ENCODE measurements at regions not wholly inside any gene's neighbourhood (a gene's known extent, or its start where the extent isn't known, plus 50 kb on each side); places are given as distances from the start of the nearest gene placed in this dataset.

DNA sequence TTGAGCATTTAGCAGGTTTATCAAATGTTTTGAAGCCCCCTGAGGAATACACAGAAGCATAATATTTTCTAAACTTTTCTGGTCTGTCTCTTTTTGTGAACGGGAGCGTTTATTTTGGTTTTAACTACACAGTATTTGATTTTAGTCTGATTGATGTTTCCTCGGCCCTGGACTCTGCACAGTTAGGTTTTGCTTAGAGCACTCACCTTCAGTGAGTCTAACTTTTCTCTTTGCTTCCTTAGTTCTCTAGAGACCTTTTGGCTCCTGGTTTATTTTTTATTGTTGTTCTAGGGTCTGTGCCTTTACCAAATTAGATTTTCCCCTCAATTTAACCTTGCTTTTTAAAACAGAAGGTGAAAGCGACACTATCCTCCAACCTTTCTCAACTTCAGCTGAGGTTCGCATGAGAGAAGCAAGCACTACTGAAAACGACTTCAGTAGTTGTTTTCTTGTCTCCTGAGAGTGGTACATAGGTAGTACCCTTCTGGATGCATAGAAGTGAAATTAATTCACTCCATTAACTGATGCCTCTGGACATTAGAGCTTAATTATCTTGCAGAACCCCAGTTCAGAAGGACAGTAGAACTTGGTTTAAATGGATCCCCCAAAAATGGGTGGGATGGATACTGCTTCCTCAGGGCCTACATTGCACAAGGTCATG, 166.7 kb upstream of the ELL2 start:
- no peaks in the 10 kb centered on the region for H3K36me3 Mint-ChIP-seq (ENCODE audit: low read depth)
- H3K4me1 Mint-ChIP-seq = no peaks in the 10 kb centered on the region
- H3K4me3 Mint-ChIP-seq = no peak overlapping the region
- no peak overlapping the region for H3K27ac Mint-ChIP-seq
- no peak for ATAC-seq (replicated peaks)
- H3K9me3 Mint-ChIP-seq = no peaks in the 10 kb centered on the region
- H3K27me3 Mint-ChIP-seq = peaks cover 12% of the 10 kb centered on the region

DNA sequence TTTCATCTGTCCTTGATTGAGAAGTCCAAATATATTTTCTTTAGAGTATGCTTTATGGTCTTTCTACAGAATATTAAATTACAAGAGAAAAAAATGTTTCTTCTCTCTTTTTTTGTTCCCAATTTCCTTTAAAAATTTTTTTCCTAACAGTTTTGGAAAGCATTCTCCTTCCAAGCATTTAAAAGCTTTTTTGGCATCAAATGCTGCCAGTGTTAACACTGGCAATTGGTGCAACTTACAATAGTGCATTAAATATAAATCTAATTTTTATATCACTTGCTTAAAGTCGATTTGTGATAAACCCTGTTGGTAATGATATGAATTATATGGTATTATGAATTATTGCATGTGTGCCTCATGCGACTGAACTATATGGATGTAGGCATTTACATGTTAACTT, 165.9 kb upstream of the ELL2 start:
- peaks cover 12% of the 10 kb centered on the region for H3K27me3 Mint-ChIP-seq

DNA sequence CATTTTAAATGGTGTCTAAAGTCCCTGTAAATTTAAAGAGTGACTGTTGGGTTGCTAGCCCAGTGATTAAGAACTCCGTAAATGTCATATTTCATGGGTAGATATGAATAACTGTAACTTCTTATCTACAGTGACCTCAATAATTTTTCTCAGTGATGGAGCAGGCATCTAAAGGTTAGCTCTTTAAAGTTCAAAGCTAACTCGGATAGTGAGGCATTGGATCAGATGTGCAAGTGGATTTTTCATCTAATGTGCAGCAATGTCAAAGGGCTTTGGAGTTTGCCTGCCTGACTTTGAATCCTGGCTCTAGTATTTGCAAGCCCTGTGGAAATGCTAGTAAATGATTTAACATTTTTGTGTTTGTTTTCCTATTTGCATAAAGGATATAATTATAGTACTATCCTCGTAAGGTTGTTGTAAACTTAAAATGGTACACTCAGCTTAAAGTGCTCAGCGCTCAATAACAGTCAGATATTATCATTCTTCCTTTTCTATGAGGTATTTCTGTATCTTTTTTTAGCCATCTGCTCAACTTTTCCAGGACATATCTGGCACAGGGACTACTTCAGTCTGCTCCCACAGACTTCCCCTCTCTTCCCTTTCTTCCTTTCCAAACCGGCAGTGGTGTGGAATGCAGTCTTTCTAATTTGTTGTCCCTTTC, 163.7 kb upstream of the ELL2 start:
- no peak overlapping the region for H3K4me3 Mint-ChIP-seq
- H3K27me3 Mint-ChIP-seq = peaks cover 12% of the 10 kb centered on the region
- no peaks in the 10 kb centered on the region for H3K36me3 Mint-ChIP-seq (ENCODE audit: low read depth)
- H3K4me1 Mint-ChIP-seq = no peaks in the 10 kb centered on the region
- ATAC-seq (replicated peaks) = no peak
- no peaks in the 10 kb centered on the region for H3K9me3 Mint-ChIP-seq
- no peak overlapping the region for H3K27ac Mint-ChIP-seq

More for the DNA sequence above, 165.9 kb upstream of the ELL2 start:
- H3K4me3 Mint-ChIP-seq = no peak overlapping the region
- H3K4me1 Mint-ChIP-seq = no peaks in the 10 kb centered on the region
- no peak for ATAC-seq (replicated peaks)
- no peaks in the 10 kb centered on the region for H3K9me3 Mint-ChIP-seq
- H3K27ac Mint-ChIP-seq = no peak overlapping the region
- no peaks in the 10 kb centered on the region for H3K36me3 Mint-ChIP-seq (ENCODE audit: low read depth)

DNA sequence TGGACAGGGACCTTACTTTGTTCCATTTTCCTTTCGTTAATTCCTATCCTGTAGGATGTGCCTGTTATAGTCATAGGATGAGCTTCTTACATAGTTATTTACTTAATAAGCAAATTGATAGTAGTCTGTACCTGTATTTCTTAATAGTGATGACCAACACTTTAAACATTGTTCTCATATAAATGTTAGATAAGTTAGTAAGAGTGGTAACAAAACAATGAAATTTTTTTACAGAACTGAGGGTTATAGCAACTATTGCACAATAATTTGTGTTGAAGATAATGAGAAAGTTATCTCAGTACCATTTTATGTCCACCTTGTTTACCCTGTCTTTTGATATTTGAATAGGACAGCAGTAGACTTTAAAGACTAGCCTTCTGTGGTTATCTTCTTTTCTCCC, 162.9 kb upstream of the ELL2 start:
- no peaks in the 10 kb centered on the region for H3K36me3 Mint-ChIP-seq (ENCODE audit: low read depth)
- no peak for ATAC-seq (replicated peaks)
- no peaks in the 10 kb centered on the region for H3K4me1 Mint-ChIP-seq
- H3K9me3 Mint-ChIP-seq = no peaks in the 10 kb centered on the region
- no peak overlapping the region for H3K4me3 Mint-ChIP-seq
- peaks cover 15% of the 10 kb centered on the region for H3K27me3 Mint-ChIP-seq
- H3K27ac Mint-ChIP-seq = no peak overlapping the region

DNA sequence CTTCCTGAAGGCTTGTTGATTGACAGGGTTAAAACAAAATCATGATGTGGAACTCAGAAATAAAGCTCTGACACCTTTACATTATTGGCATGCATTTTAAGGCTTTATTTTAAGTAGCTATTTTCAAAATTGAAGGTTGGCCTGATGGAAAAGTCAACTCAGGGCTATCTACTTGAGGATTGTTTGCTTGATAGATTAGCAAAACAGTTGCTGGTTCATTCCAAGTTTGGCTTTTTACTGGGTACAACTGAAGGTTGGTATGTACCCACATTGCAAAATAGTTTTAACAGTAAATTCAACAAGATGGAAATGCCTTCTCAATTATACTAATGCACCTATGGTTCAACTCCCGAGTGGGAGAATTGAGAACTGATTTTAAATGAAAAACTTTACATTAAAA, 161.8 kb upstream of the ELL2 start:
- Mint-ChIP-seq H3K27ac (no peak overlapping the region), H3K36me3 (ENCODE audit: low read depth) (no peaks in the 10 kb centered on the region)

DNA sequence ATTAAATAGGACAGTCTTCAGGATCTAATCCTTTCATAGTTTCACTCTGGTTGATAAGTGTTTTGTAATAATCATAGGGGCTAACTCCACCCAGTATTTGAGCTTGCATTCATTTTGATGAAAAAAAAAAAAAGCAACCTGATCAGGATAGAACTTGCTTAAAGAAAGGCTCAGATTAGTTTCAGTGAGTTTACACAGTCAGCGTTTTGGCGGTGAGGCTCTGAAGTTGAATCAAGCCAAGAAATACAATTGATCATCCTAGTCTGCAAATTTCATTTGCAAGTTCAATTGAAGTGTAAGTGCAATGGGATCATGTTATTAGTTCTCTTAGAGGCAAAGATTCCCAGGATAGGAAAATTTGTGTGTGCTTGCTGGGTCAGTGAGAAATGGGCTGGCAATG, 159.7 kb upstream of the ELL2 start:
- Mint-ChIP-seq H3K9me3 (no peaks in the 10 kb centered on the region), H3K27ac (no peak overlapping the region), H3K4me3 (no peak overlapping the region), H3K36me3 (ENCODE audit: low read depth) (no peaks in the 10 kb centered on the region), H3K4me1 (no peaks in the 10 kb centered on the region), H3K27me3 (peaks cover 17% of the 10 kb centered on the region)
- ATAC-seq (replicated peaks) = no peak

More for the DNA sequence above, 161.8 kb upstream of the ELL2 start:
- no peak overlapping the region for H3K4me3 Mint-ChIP-seq
- H3K9me3 Mint-ChIP-seq = no peaks in the 10 kb centered on the region
- H3K4me1 Mint-ChIP-seq = no peaks in the 10 kb centered on the region
- no peak for ATAC-seq (replicated peaks)
- H3K27me3 Mint-ChIP-seq = peaks cover 21% of the 10 kb centered on the region

DNA sequence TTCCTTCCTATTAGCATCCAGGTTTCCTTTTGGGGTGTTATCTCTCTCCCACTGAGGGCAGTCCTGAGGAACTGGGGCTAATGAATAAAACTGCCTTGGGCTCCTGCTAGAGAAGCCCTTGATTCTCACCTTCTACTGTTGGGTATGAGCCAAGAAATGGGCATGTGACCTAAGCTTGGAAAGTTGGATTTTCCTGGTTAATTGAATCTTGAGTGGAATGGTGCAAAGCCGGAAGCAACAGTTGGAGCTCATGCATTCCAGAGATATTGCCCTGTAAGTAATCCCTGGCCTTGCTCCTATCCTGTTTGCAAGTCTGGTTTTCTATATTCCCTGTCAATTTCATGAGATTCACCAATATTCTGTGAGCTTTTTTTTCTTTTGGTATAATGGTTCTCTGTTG, 158.5 kb upstream of the ELL2 start:
- no peaks in the 10 kb centered on the region for H3K36me3 Mint-ChIP-seq (ENCODE audit: low read depth)
- no peak overlapping the region for H3K4me3 Mint-ChIP-seq
- no peak for ATAC-seq (replicated peaks)
- H3K27ac Mint-ChIP-seq = no peak overlapping the region
- peaks cover 13% of the 10 kb centered on the region for H3K27me3 Mint-ChIP-seq
- no peaks in the 10 kb centered on the region for H3K9me3 Mint-ChIP-seq
- H3K4me1 Mint-ChIP-seq = peaks cover 6% of the 10 kb centered on the region

DNA sequence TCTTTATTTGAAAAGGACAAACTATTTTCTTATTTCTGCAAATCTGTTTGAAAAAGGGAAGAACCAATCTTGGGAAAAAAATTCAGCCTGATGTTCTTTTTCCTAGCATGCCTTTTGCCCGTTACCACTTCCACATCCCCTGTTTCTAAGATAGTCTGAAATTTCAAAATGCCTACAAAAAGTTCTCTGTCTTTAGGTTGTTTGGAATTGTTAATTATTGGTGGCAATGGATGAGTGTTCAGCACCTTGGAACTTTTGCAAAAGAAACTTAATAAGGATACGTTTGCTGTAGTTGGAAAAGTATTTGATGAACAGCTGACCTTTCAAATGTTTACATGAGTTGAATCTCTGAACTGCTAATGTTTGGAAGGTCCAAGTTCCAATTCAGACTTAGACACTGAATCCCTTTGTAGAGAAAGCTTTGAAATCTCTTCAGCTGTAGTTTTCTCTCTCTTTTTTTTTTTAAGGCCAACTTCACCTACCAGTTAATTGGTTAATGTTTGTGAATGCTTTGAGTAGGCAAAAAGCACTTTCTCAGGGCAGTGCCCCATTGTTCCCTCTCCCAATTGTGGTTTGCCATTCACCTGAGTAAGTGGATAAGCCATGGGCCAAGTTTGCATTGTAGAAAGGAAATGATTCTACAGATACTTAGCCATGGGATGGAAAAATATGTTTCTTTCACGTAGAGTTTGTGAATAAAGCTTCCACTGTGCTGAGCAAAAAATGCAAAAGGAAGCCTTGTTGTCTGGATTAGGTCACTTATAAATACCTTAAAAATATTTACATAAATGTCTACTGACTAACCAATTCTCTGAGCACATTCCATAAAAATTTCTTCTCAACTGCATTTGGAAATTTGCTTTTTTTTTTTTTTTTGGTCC, 156.4 kb upstream of the ELL2 start:
- no peak overlapping the region for H3K4me3 Mint-ChIP-seq

DNA sequence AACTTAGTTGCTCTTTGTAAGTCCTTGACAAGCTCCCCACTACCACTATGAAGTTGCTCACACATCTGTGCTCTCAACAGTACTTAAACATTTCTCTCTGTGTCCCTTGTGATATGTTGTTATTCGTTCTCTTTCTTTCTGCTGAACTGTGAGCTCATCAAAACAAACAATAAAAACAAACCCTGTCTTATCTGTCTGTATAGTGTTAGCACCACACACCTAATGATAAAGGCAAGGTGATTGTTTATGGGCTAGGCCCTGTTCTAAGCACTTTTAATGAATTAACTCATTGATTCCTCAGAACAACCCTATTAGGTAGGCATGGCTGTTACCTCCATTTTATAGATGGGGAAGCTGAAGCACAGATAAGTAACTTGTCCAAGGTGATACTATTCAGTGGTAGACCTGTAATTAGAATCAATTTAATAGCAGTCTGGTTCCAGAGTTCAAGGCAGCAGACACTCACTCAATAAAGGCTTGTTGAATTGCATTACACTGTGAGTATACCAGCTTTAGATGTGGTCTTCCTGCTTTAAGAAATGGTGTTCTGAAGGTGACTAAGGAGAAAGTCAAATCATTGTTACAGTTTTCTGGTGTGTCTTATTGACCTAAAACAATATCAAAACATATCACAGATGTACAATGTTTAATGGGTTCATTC, 153.6 kb upstream of the ELL2 start:
- H3K27me3 Mint-ChIP-seq = peaks cover 9% of the 10 kb centered on the region
- peak; percentile 23 for ATAC-seq (replicated peaks)
- no peaks in the 10 kb centered on the region for H3K9me3 Mint-ChIP-seq
- peaks cover 25% of the 10 kb centered on the region for H3K4me1 Mint-ChIP-seq
- H3K36me3 Mint-ChIP-seq (ENCODE audit: low read depth) = no peaks in the 10 kb centered on the region
- peak overlapping the region; percentile 96 for H3K27ac Mint-ChIP-seq
- H3K4me3 Mint-ChIP-seq = peak overlapping the region; percentile 75

More for the DNA sequence above, 156.4 kb upstream of the ELL2 start:
- Mint-ChIP-seq H3K4me1 (peaks cover 20% of the 10 kb centered on the region), H3K36me3 (ENCODE audit: low read depth) (no peaks in the 10 kb centered on the region), H3K27me3 (peaks cover 9% of the 10 kb centered on the region), H3K27ac (no peak overlapping the region), H3K9me3 (no peaks in the 10 kb centered on the region)
- ATAC-seq (replicated peaks) = no peak

DNA sequence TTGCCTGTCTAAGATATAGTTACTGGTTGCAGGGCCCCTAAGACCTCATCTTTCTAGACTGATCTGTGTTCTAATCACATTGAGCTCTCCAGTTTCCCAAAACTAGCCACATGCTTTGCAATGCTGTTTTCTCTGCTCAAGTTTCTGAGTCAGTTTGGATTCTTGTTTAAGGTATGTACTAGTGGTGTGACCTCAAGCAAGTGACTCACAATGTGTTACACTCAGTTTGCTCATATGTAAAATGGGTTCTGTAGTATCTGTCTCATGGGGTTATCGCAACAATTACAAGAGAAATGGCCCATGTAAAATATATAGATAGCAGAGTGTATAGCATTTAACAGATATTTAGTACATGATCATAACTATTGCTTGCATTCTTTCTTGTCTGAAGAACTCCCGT, 153.1 kb upstream of the ELL2 start:
- H3K36me3 Mint-ChIP-seq (ENCODE audit: low read depth) = no peaks in the 10 kb centered on the region
- peak; percentile 91 for ATAC-seq (replicated peaks)
- H3K27ac Mint-ChIP-seq = peak overlapping the region; percentile 96
- H3K9me3 Mint-ChIP-seq = no peaks in the 10 kb centered on the region
- H3K4me3 Mint-ChIP-seq = peak overlapping the region; percentile 75
- peaks cover 6% of the 10 kb centered on the region for H3K27me3 Mint-ChIP-seq
- peaks cover 25% of the 10 kb centered on the region for H3K4me1 Mint-ChIP-seq

DNA sequence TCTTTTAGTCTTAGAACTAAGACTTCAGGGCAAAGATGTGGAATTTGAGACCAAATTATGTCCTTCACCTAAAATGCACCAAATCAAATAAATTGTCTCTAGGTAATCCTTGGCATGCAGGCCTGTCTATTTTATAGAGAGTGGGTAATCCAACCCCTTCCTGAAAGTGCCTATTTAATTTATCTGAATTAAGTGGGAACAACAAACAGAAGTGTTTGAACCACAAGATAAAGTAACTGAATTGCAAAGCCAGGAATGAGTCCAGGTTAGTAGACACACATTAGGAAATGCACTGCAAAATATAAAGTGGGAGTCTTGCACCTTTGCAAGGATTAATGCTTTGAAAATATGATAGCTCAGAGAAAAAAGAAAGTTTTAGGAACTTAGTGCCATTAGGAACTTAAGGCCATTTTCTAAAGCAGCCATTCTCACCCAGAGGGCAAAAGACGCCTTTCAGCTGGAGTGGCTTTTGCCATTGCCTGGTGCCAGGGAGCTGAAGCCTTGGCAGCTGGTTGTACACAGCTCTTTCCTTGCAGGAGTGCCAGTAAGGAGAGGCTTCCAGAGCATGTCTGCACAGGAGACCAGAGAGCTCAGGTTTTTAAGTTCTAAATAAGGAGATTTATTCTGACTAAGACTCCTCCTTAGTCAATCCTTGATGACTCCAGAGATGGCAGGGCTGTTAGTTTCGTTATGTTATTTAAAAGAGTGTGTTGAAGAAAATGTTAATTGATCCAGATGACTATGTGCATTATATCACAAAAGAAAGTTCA, 151.7 kb upstream of the ELL2 start:
- H3K4me3 Mint-ChIP-seq = peak overlapping the region; percentile 75
- H3K36me3 Mint-ChIP-seq (ENCODE audit: low read depth) = no peaks in the 10 kb centered on the region
- H3K27me3 Mint-ChIP-seq = no peaks in the 10 kb centered on the region
- H3K9me3 Mint-ChIP-seq = no peaks in the 10 kb centered on the region
- H3K27ac Mint-ChIP-seq = peak overlapping the region; percentile 96
- H3K4me1 Mint-ChIP-seq = peaks cover 25% of the 10 kb centered on the region
- peak; percentile 57 for ATAC-seq (replicated peaks)

DNA sequence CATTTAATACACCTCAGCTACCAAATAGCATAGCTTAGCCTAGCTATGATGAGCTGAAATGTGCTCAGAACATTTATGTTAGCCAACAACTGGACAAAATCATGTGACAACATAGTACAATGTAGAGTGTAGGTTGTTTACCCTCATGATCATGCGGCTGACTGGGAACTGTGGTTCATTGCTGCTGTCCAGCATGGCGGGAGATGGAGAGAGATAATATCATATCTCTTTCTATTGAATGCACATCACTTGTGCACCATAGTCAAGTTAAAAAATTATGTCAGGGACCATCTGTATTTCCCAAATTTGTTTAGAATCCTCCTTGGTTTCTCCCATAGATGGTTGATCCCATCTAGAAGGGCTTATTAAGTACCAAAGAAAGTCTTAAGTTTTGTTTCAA, 151.1 kb upstream of the ELL2 start:
- no peak overlapping the region for H3K27ac Mint-ChIP-seq
- H3K4me1 Mint-ChIP-seq = peaks cover 25% of the 10 kb centered on the region
- no peaks in the 10 kb centered on the region for H3K9me3 Mint-ChIP-seq
- no peak for ATAC-seq (replicated peaks)
- H3K36me3 Mint-ChIP-seq (ENCODE audit: low read depth) = no peaks in the 10 kb centered on the region
- H3K4me3 Mint-ChIP-seq = no peak overlapping the region
- H3K27me3 Mint-ChIP-seq = no peaks in the 10 kb centered on the region

DNA sequence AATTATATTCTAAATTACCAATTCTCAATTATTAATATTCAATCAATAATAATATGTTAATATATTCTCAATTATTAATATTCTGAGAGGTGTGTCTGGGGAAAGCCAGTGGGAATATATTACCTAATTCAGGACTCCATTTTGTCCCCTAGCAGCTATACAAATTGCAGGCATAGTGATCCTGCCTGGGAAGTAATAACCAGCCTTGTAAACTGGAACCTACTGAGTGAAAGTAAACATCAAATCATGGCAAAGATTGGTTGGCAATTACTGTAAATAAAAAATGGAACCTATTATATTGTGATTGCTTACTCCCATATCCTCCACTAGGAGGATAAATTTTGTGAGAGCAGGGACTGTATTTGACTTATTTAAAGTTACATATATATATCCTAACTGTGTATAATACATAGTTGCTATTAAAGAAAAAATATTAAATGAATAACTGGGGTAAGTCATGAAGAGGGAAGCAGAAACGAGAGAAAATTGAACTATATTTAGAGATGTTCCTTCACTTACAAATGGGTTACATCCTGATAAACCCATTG, 150.5 kb upstream of the ELL2 start:
- no peaks in the 10 kb centered on the region for H3K9me3 Mint-ChIP-seq
- no peak overlapping the region for H3K27ac Mint-ChIP-seq
- H3K4me3 Mint-ChIP-seq = no peak overlapping the region
- H3K27me3 Mint-ChIP-seq = no peaks in the 10 kb centered on the region
- ATAC-seq (replicated peaks) = no peak
- peaks cover 25% of the 10 kb centered on the region for H3K4me1 Mint-ChIP-seq
- no peaks in the 10 kb centered on the region for H3K36me3 Mint-ChIP-seq (ENCODE audit: low read depth)
